HepG2 (cell line): ENCODE measurements at regions not wholly inside any gene's neighbourhood (a gene's known extent, or its start where the extent isn't known, plus 50 kb on each side); places are given as distances from the start of the nearest gene placed in this dataset.

ENCODE experiments used
- ATAC-seq: fragments of 200-7000 bp; cut with Tn5 transposase; 3 replicates; pipeline ENCODE4 v1.9.1; 2020; ENCODE audit warnings: mild to moderate bottlenecking, moderate library complexity
- BruUV-seq: library from RNA; stranded (reverse); fragments of 400-500 nt; replicated peaks from 2 replicates; lab custom pipeline; 2021; lab: Mats Ljungman, UMichigan
- CTCF ChIA-PET: fragments of 300-600 bp; formaldehyde crosslinking; extraction: SDS; loops from one replicate; lab custom pipeline; 2021; ENCODE audit warnings: low total read pairs, inconsistent platforms, low intra/inter-chr PET ratio; lab: Yijun Ruan, JAX
- POLR2A ChIA-PET: fragments of 350-600 bp; sonication (Branson Sonifier 250); formaldehyde crosslinking; loops from one replicate; lab custom pipeline; 2020; ENCODE audit warnings: antibody characterized with exemption, inconsistent platforms; lab: Yijun Ruan, JAX
- DNase-seq: peaks from one replicate; pipeline ENCODE4 v3.0.0-alpha.2; 2015; ENCODE audit warnings: low spot score
- FAIRE-seq: peaks from 3 replicates; lab custom pipeline; 2011; peaks lifted over from hg19 to GRCh38; lab: Jason Lieb, UNC
- H2AFZ ChIP-seq: one replicate; pipeline ENCODE4 v1.6.1; 2011; ENCODE audit warnings: low read length, inconsistent platforms
- H3K27ac ChIP-seq: fragments of 300-600 bp; 3 replicates; pipeline ENCODE4 v1.8.0; 2011; ENCODE audit warnings: mixed run types, mild to moderate bottlenecking, mixed read lengths, low read length, inconsistent platforms; ENCODE audit not compliant: insufficient read depth; ENCODE audit errors: extremely low read length
- H3K27me3 ChIP-seq, 2 experiments: fragments of 200-600 bp in 1 of 2; 2 replicates in 1 of 2; 3 replicates in 1 of 2; pipeline versions ENCODE4 v1.6.0 to v1.8.0; 2011; ENCODE audit warnings: low read length in 2 of 2, mild to moderate bottlenecking in 2 of 2, moderate library complexity in 2 of 2, inconsistent platforms in 1 of 2; ENCODE audit not compliant: insufficient read depth in 2 of 2, control insufficient read depth in 1 of 2
- H3K36me3 ChIP-seq, 2 experiments: fragments of 200-600 bp in 1 of 2; replicated peaks in 1 of 2; 2 replicates in 1 of 2; 3 replicates in 1 of 2; pipeline versions ENCODE4 v1.5.1 to v1.8.0; 2011; ENCODE audit warnings: low read length in 2 of 2, inconsistent platforms in 1 of 2; ENCODE audit not compliant: insufficient read depth in 2 of 2, control insufficient read depth in 1 of 2
- H3K4me1 ChIP-seq: 2 replicates; pipeline ENCODE4 v1.5.1; 2012; ENCODE audit warnings: low read length, inconsistent platforms; ENCODE audit not compliant: insufficient read depth
- H3K4me2 ChIP-seq: 2 replicates; pipeline ENCODE4 v1.6.0; 2011; ENCODE audit warnings: low read depth, low read length, inconsistent platforms
- H3K4me3 ChIP-seq, 3 experiments: fragments of 200-600 bp in 1 of 3; sonication (generic), shearing (Covaris generic) in 1 of 3; replicated peaks in 1 of 3; 2 replicates each; pipeline ENCODE4 v1.5.1; 2011 to 2016; ENCODE audit warnings: low read length in 3 of 3, inconsistent platforms in 2 of 3, low read depth in 2 of 3, mild to moderate bottlenecking in 2 of 3, control low read depth in 1 of 3, mixed read lengths in 1 of 3; ENCODE audit not compliant: insufficient read depth in 1 of 3
- H3K79me2 ChIP-seq: one replicate; pipeline ENCODE4 v1.6.1; 2011; ENCODE audit warnings: low read length, inconsistent platforms; ENCODE audit not compliant: insufficient read depth
- H3K9ac ChIP-seq: 2 replicates; pipeline ENCODE4 v1.6.0; 2011; ENCODE audit warnings: mild to moderate bottlenecking, low read depth, low read length, inconsistent platforms; ENCODE audit not compliant: insufficient read depth
- H3K9me3 ChIP-seq: 2 replicates; pipeline ENCODE4 v1.5.1; 2012; ENCODE audit warnings: mild to moderate bottlenecking, low read length
- H4K20me1 ChIP-seq: 2 replicates; pipeline ENCODE4 v1.6.0; 2011; ENCODE audit warnings: inconsistent platforms, mild to moderate bottlenecking, low read length, moderate library complexity; ENCODE audit not compliant: insufficient read depth
- CAMTA2 ChIP-seq: sonication (generic); formaldehyde crosslinking; IDR thresholded peaks from 2 replicates; pipeline ENCODE4 v1.4.0; 2020; ENCODE audit warnings: mild to moderate bottlenecking, missing genetic modification reagents, borderline replicate concordance
- FOXA1 ChIP-seq, 2 experiments: fragments of 450-650 bp in 1 of 2; sonication (generic) in 1 of 2; formaldehyde crosslinking in 1 of 2; IDR thresholded peaks; 2 replicates each; pipeline versions ENCODE4 v1.4.0 to v1.6.1; 2016 to 2020; ENCODE audit warnings: missing genetic modification reagents in 1 of 2
- HNRNPH1 ChIP-seq: fragments of 200-400 bp; formaldehyde crosslinking; optimal IDR thresholded peaks from 2 replicates; pipeline ENCODE3; 2017; ENCODE audit warnings: mild to moderate bottlenecking, low read depth, low read length
- KDM5A ChIP-seq: fragments of 200-600 bp; sonication (generic); IDR thresholded peaks from 2 replicates; pipeline ENCODE4 v1.7.0; 2018; ENCODE audit warnings: antibody characterized with exemption, mild to moderate bottlenecking, low read length, borderline replicate concordance
- LCORL ChIP-seq, 2 experiments: fragments of 450-650 bp in 1 of 2; sonication (generic) in 1 of 2; formaldehyde crosslinking in 1 of 2; IDR thresholded peaks; 2 replicates each; pipeline versions ENCODE4 v1.5.0 to v1.6.1; 2017 to 2020; ENCODE audit warnings: antibody characterized with exemption in 1 of 2, missing genetic modification reagents in 1 of 2
- MIER3 ChIP-seq: IDR thresholded peaks from 2 replicates; pipeline ENCODE4 v1.6.1; 2016; ENCODE audit warnings: missing compliant biosample characterization, borderline replicate concordance
- TBL1XR1 ChIP-seq: fragments of 150-350 bp; IDR thresholded peaks from 2 replicates; pipeline ENCODE4 v1.6.1; 2014; ENCODE audit warnings: borderline replicate concordance, low read length; ENCODE audit not compliant: partially characterized antibody
- TEF ChIP-seq: sonication (generic); formaldehyde crosslinking; IDR thresholded peaks from 2 replicates; pipeline ENCODE4 v1.5.0; 2020; ENCODE audit warnings: missing genetic modification reagents
- ZBTB7A ChIP-seq: sonication (generic); formaldehyde crosslinking; IDR thresholded peaks from 2 replicates; pipeline ENCODE4 v1.8.0; 2022; ENCODE audit warnings: mild to moderate bottlenecking, missing genetic modification reagents
- ZFP36L1 ChIP-seq: sonication (generic); formaldehyde crosslinking; IDR thresholded peaks from 2 replicates; pipeline ENCODE4 v1.8.0; 2022; ENCODE audit warnings: mild to moderate bottlenecking, missing genetic modification reagents, moderate library complexity
- ZNF333 ChIP-seq: sonication (generic); formaldehyde crosslinking; IDR thresholded peaks from 2 replicates; pipeline ENCODE4 v1.4.0; 2020; ENCODE audit warnings: mild to moderate bottlenecking, missing genetic modification reagents, borderline replicate concordance
- ZNF432 ChIP-seq: sonication (generic); formaldehyde crosslinking; IDR thresholded peaks from 2 replicates; pipeline ENCODE4 v1.5.0; 2020; ENCODE audit warnings: missing genetic modification reagents, mild to moderate bottlenecking, borderline replicate concordance
- ZNF550 ChIP-seq: sonication (generic); formaldehyde crosslinking; IDR thresholded peaks from 2 replicates; pipeline ENCODE4 v1.4.0; 2020; ENCODE audit warnings: mild to moderate bottlenecking, missing genetic modification reagents, borderline replicate concordance
- WGBS: methylation state at CpG from one replicate; pipeline ENCODE4 v1.1.6; 2017; ENCODE audit warnings: low lambda C conversion rate; 5-methylcytosine and 5-hydroxymethylcytosine counted together
- in situ Hi-C: cut with HindIII; loops from 2 replicates; pipeline ENCODE4 v1.10.0; 2017; ENCODE audit warnings: low pct_unique_long_range_greater_than_20kb; ENCODE audit not compliant: extremely low pct_ligation_motif_present
- intact Hi-C: fragments of 100-400 bp; cut with micrococcal nuclease; formaldehyde crosslinking; loops from one replicate; pipeline ENCODE4 v1.10.0; 2022; ENCODE audit not compliant: unreplicated experiment
- TF ChIP-seq, protein P1 (sequence below): sonication (generic); formaldehyde crosslinking; IDR thresholded peaks from 2 replicates; pipeline ENCODE4 v1.5.0; 2020; ENCODE audit warnings: missing genetic modification reagents

- H2AFZ ChIP-seq = no peak overlapping the region
- in situ Hi-C loops (no loop called here), intact Hi-C loops (no loop called here)
- TF ChIP-seq ZFP36L1 (CRISPR knock-in tag) (no peak), TBL1XR1 (no peak), ZNF432 (CRISPR knock-in tag) (no peak), CAMTA2 (no peak), HNRNPH1 (no peak), ZNF550 (CRISPR knock-in tag) (no peak), ZNF333 (CRISPR knock-in tag) (no peak), ZBTB7A (no peak), TEF (no peak), LCORL (IDR thresholded peaks at IDR 0.05) (no peak), LCORL (CRISPR knock-in tag; IDR thresholded peaks at IDR 0.05) (no peak), KDM5A (no peak), MIER3 (CRISPR knock-in tag) (no peak), FOXA1 (IDR thresholded peaks at IDR 0.05) (no peak), FOXA1 (CRISPR knock-in tag; IDR thresholded peaks at IDR 0.05) (no peak)
- TF ChIP-seq, protein P1, sequence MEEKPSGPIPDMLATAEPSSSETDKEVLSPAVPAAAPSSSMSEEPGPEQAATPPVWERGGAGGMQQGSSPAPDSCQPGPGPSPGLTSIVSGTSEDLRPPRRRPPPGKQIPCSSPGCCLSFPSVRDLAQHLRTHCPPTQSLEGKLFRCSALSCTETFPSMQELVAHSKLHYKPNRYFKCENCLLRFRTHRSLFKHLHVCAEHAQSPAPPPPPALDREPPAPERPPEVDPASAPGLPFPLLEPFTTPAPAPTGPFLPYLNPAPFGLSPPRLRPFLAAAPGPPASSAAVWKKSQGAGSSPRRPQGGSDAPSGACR (CRISPR knock-in tag) = no peak
- no peaks in the 10 kb centered on the region for H3K9me3 ChIP-seq
- H4K20me1 ChIP-seq = no peaks in the 10 kb centered on the region
- WGBS = 43% methylated on average over 9 of the region's 9 CpGs
- FAIRE-seq = no peak
- no peak for DNase-seq
- no peak overlapping the region for H3K4me2 ChIP-seq
- ATAC-seq = no peak
- CTCF ChIA-PET = no interaction called here
- no peak overlapping the region for H3K27ac ChIP-seq
- H3K79me2 ChIP-seq = no peaks in the 10 kb centered on the region
- peaks cover 0 to 11% of the 10 kb centered on the region in 2 experiments; a peak in 2 of 5 replicates for H3K27me3 ChIP-seq
- H3K4me3 ChIP-seq = no peak overlapping the region
- H3K4me1 ChIP-seq = no peaks in the 10 kb centered on the region
- no TSS peak for BruUV-seq
- POLR2A ChIA-PET = no interaction called here
- H3K36me3 ChIP-seq = no peaks in the 10 kb centered on the region
- no peak overlapping the region for H3K9ac ChIP-seq
These were observed 82.4 kb upstream of the STC2 start for GRCh38 chr5:173410459-173411233.
